Tongue (tissue), 2 donors: ENCODE measurements at regions not wholly inside any gene's neighbourhood (a gene's known extent, or its start where the extent isn't known, plus 50 kb on each side); places are given as distances from the start of the nearest gene placed in this dataset. TPM values are rescaled to one million over a fixed set of nuclear protein-coding genes. Genes with fewer than 3 reads are reported as not detected.
"Not testable (repeated sequence)": the region's sequence is repeated elsewhere in the genome, so short reads cannot be mapped to it uniquely, and the experiment has no call there.

Experiments
- DNase-seq: peaks from one replicate; pipeline ENCODE4 v3.0.0-alpha.2; 2015
- small RNA-seq: library from RNA; depleted of rRNA; stranded (forward); fragments of <200 nt; gene quantifications from one replicate; pipeline ENCODE3, GENCODE V24; 2014; ENCODE audit warnings: low replicate concordance

GRCh38 chr7:124113045-124113444 is 80.2 kb upstream of the TMEM229A start:
- no peak for DNase-seq

- DNase-seq = no peak
Observed at GRCh38 chr7:124106575-124106974, 73.7 kb upstream of the TMEM229A start.

- DNase-seq = no peak
Observed at GRCh38 chr7:124101173-124101768, 68.4 kb upstream of the TMEM229A start.

- no peak for DNase-seq
Observed at GRCh38 chr7:124100190-124100589, 67.3 kb upstream of the TMEM229A start.

DNA sequence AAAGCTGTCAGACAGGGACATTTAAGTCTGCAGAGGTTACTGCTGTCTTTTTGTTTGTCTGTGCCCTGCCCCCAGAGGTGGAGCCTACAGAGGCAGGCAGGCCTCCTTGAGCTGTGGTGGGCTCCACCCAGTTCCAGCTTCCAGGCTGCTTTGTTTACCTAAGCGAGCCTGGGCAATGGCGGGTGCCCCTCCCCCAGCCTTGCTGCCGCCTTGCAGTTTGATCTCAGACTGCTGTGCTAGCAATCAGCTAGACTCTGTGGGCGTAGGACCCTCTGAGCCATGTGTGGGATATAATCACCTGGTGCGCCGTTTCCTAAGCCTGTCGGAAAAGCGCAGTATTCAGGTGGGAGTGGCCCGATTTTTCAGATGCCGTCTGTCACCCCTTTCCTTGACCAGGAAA is 66.7 kb upstream of the TMEM229A start:
- DNase-seq = not testable (repeated sequence)

GRCh38 chr7:124089621-124090020 is 56.8 kb upstream of the TMEM229A start:
- no peak for DNase-seq

DNA sequence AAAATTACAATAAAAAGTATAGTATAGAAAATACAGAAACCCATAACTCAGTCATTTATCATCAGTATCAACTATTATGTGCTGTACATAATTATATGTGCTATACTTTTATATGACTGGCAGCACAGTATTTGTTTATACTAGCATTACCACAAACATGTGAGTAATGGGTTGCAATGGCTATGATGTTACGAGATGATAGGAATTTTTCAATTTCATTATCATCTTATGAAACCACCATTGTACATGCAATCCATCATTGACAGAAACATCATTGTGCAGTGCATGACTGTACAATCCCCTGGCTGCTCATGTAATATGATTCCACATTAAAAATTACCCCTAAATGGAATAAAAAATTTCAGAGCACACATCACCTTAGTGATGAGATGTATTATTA is 55.7 kb upstream of the TMEM229A start:
- no peak for DNase-seq

DNA sequence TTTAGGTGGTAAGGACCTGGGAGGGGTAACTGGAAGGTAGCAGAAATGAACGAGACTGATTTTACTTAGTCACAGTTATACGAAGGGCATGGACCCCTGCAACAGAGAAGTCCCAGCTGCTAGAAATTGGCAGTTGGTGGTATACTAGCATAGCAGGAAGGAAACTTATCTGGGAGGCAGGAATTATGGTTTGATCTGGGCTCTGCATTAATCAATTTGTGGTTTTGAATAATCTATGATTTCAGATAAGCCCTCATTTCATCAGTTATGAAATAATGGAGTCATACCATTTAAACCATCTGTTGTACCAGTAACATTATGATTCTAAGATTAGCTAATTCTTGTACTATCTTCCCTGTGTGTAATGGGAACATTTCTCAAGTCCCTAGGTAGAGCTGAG is 54.0 kb upstream of the TMEM229A start:
- no peak for DNase-seq

GRCh38 chr7:124085179-124085578 is 52.3 kb upstream of the TMEM229A start:
- peak; percentile 68 for DNase-seq

- DNase-seq = no peak
Observed at GRCh38 chr7:124084024-124084423, 51.2 kb upstream of the TMEM229A start.

Small RNA genes in the stretch of these regions (small RNA-seq; reads per million reads assigned to genes)
- gene RNU6-102P = not detected
